ENCODE measurements at regions not wholly inside any gene's neighbourhood (a gene's known extent, or its start where the extent isn't known, plus 50 kb on each side); places are given as distances from the start of the nearest gene placed in this dataset.

- no peak for TF ChIP-seq CTCF (conservative IDR thresholded peaks at IDR 0.05)
- Mint-ChIP-seq H3K4me1 (peaks cover 7% of the 10 kb centered on the region), H3K4me3 (no peak overlapping the region), H3K36me3 (ENCODE audit: low read depth) (no peaks in the 10 kb centered on the region), H3K27ac (no peak overlapping the region), H3K27me3 (ENCODE audit: insufficient read depth) (no peaks in the 10 kb centered on the region), H3K9me3 (peaks cover 12% of the 10 kb centered on the region)
- DNase-seq = no peak
- Histone ChIP-seq H3K4me3 (ENCODE audit: low read length) (peak overlapping the region; percentile 19), H3K9ac (ENCODE audit: extremely low read depth, low read length, poor library complexity, severe bottlenecking) (no peak overlapping the region), H3K27ac (ENCODE audit: low read depth, low read length) (no peak overlapping the region), H3K36me3 (ENCODE audit: control insufficient read depth, insufficient read depth, low read length) (no peaks in the 10 kb centered on the region), H3K27me3 (ENCODE audit: control insufficient read depth, insufficient read depth, low read length, poor library complexity, severe bottlenecking) (no peaks in the 10 kb centered on the region), H3K9me3 (ENCODE audit: control insufficient read depth, low read length) (peaks cover 14% of the 10 kb centered on the region), H3K4me1 (ENCODE audit: control insufficient read depth, insufficient read depth, low read length) (peaks cover 3% of the 10 kb centered on the region)
- 96 to 100% methylated on average over 2 to 4 of the region's 5 CpGs for WGBS, 2 experiments (ENCODE audit: insufficient coverage in 1 of 2, insufficient read length in 1 of 2)
Observed at GRCh38 chr11:15793043-15793996, 563.0 kb downstream of the SOX6 start.

- Mint-ChIP-seq H3K27ac (no peak overlapping the region), H3K27me3 (ENCODE audit: insufficient read depth) (no peaks in the 10 kb centered on the region), H3K4me3 (no peak overlapping the region), H3K9me3 (peaks cover 12% of the 10 kb centered on the region), H3K4me1 (no peaks in the 10 kb centered on the region), H3K36me3 (ENCODE audit: low read depth) (no peaks in the 10 kb centered on the region)
- WGBS, 2 experiments (ENCODE audit: insufficient coverage in 1 of 2, insufficient read length in 1 of 2) = 97 to 100% methylated on average over 1 to 3 of the region's 3 CpGs
- Histone ChIP-seq H3K9ac (ENCODE audit: extremely low read depth, low read length, poor library complexity, severe bottlenecking) (no peak overlapping the region), H3K4me3 (ENCODE audit: low read length) (no peak overlapping the region), H3K9me3 (ENCODE audit: control insufficient read depth, low read length) (peaks cover 14% of the 10 kb centered on the region), H3K4me1 (ENCODE audit: control insufficient read depth, insufficient read depth, low read length) (no peaks in the 10 kb centered on the region), H3K27ac (ENCODE audit: low read depth, low read length) (no peak overlapping the region), H3K27me3 (ENCODE audit: control insufficient read depth, insufficient read depth, low read length, poor library complexity, severe bottlenecking) (no peaks in the 10 kb centered on the region), H3K36me3 (ENCODE audit: control insufficient read depth, insufficient read depth, low read length) (no peaks in the 10 kb centered on the region)
- DNase-seq = no peak
- no peak for TF ChIP-seq CTCF (conservative IDR thresholded peaks at IDR 0.05)
Observed at GRCh38 chr11:15794361-15795150, 561.8 kb downstream of the SOX6 start.

- Histone ChIP-seq H3K4me3 (ENCODE audit: low read length) (no peak overlapping the region), H3K27me3 (ENCODE audit: control insufficient read depth, insufficient read depth, low read length, poor library complexity, severe bottlenecking) (no peaks in the 10 kb centered on the region), H3K9ac (ENCODE audit: extremely low read depth, low read length, poor library complexity, severe bottlenecking) (no peak overlapping the region), H3K27ac (ENCODE audit: low read depth, low read length) (no peak overlapping the region), H3K36me3 (ENCODE audit: control insufficient read depth, insufficient read depth, low read length) (no peaks in the 10 kb centered on the region), H3K4me1 (ENCODE audit: control insufficient read depth, insufficient read depth, low read length) (no peaks in the 10 kb centered on the region), H3K9me3 (ENCODE audit: control insufficient read depth, low read length) (peaks cover 14% of the 10 kb centered on the region)
- TF ChIP-seq CTCF (conservative IDR thresholded peaks at IDR 0.05) = no peak
- H3K9me3 Mint-ChIP-seq = peaks cover 12% of the 10 kb centered on the region
- H3K27me3 Mint-ChIP-seq (ENCODE audit: insufficient read depth) = no peaks in the 10 kb centered on the region
- no peak overlapping the region for H3K4me3 Mint-ChIP-seq
- H3K27ac Mint-ChIP-seq = no peak overlapping the region
- H3K4me1 Mint-ChIP-seq = no peaks in the 10 kb centered on the region
- WGBS, 2 experiments (ENCODE audit: insufficient coverage in 1 of 2, insufficient read length in 1 of 2) = 88 to 97% methylated on average over 1 to 2 of the region's 2 CpGs
- no peaks in the 10 kb centered on the region for H3K36me3 Mint-ChIP-seq (ENCODE audit: low read depth)
- no peak for DNase-seq
Observed at GRCh38 chr11:15795378-15795777, 561.0 kb downstream of the SOX6 start.

All from endodermal cell (in vitro differentiated cells).